DND-41 (cell line): ENCODE measurements at regions not wholly inside any gene's neighbourhood (a gene's known extent, or its start where the extent isn't known, plus 50 kb on each side); places are given as distances from the start of the nearest gene placed in this dataset.

Experiments used
- ATAC-seq: fragments of 200-7000 bp; cut with Tn5 transposase; 3 replicates; pipeline ENCODE4 v1.9.1; 2021; ENCODE audit warnings: low read depth; ENCODE audit not compliant: insufficient read depth
- DNase-seq: peaks from one replicate; pipeline ENCODE4 v3.0.0-alpha.2; 2020
- H2AFZ ChIP-seq: 2 replicates; pipeline ENCODE4 v1.6.0; 2012; ENCODE audit warnings: low read depth, low read length
- H3K27ac ChIP-seq: 2 replicates; pipeline ENCODE4 v1.5.1; 2012; ENCODE audit warnings: low read length, inconsistent platforms
- H3K27me3 ChIP-seq: fragments of 200-600 bp; sonication (generic); 2 replicates; pipeline ENCODE4 v1.6.0; 2012; ENCODE audit warnings: low read length, mild to moderate bottlenecking, inconsistent platforms; ENCODE audit not compliant: insufficient read depth, poor library complexity
- H3K36me3 ChIP-seq: 2 replicates; pipeline ENCODE4 v1.5.1; 2012; ENCODE audit warnings: low read length, inconsistent platforms; ENCODE audit not compliant: insufficient read depth
- H3K4me1 ChIP-seq: 2 replicates; pipeline ENCODE4 v1.5.1; 2012; ENCODE audit warnings: mild to moderate bottlenecking, low read length; ENCODE audit not compliant: insufficient read depth
- H3K4me2 ChIP-seq: 2 replicates; pipeline ENCODE4 v1.6.0; 2012; ENCODE audit warnings: mild to moderate bottlenecking, moderate library complexity, low read length, inconsistent platforms; ENCODE audit not compliant: insufficient read depth
- H3K4me3 ChIP-seq, 2 experiments: fragments of 200-600 bp in 1 of 2; shearing (Covaris generic) in 1 of 2; 2 replicates each; pipeline ENCODE4 v1.5.1; 2012 to 2016; ENCODE audit warnings: inconsistent platforms in 2 of 2, low read length in 2 of 2, mild to moderate bottlenecking in 2 of 2, low read depth in 1 of 2, moderate library complexity in 1 of 2
- H3K79me2 ChIP-seq: 2 replicates; pipeline ENCODE4 v1.6.0; 2012; ENCODE audit warnings: low read length, inconsistent platforms; ENCODE audit not compliant: insufficient read depth
- H3K9ac ChIP-seq: 2 replicates; pipeline ENCODE4 v1.6.0; 2012; ENCODE audit warnings: low read depth, mild to moderate bottlenecking, inconsistent platforms, low read length, moderate library complexity
- H3K9me3 ChIP-seq: 2 replicates; pipeline ENCODE4 v1.5.1; 2012; ENCODE audit warnings: low read length, moderate library complexity, mild to moderate bottlenecking, inconsistent platforms; ENCODE audit not compliant: insufficient read depth, severe bottlenecking
- H4K20me1 ChIP-seq: 2 replicates; pipeline ENCODE4 v1.6.0; 2012; ENCODE audit warnings: low read length; ENCODE audit not compliant: insufficient read depth
- EZH2 ChIP-seq: IDR thresholded peaks from 3 replicates; pipeline ENCODE4 v1.6.1; 2012; ENCODE audit warnings: borderline replicate concordance, low read depth, mild to moderate bottlenecking, moderate library complexity, low read length, inconsistent platforms; ENCODE audit not compliant: severe bottlenecking
- TF ChIP-seq, protein P1 (sequence below): IDR thresholded peaks from 2 replicates; pipeline ENCODE4 v1.5.1; 2012; ENCODE audit warnings: borderline replicate concordance, low read length, moderate library complexity, mild to moderate bottlenecking; ENCODE audit not compliant: poor library complexity, severe bottlenecking; ENCODE audit errors: extremely low read depth

DNA sequence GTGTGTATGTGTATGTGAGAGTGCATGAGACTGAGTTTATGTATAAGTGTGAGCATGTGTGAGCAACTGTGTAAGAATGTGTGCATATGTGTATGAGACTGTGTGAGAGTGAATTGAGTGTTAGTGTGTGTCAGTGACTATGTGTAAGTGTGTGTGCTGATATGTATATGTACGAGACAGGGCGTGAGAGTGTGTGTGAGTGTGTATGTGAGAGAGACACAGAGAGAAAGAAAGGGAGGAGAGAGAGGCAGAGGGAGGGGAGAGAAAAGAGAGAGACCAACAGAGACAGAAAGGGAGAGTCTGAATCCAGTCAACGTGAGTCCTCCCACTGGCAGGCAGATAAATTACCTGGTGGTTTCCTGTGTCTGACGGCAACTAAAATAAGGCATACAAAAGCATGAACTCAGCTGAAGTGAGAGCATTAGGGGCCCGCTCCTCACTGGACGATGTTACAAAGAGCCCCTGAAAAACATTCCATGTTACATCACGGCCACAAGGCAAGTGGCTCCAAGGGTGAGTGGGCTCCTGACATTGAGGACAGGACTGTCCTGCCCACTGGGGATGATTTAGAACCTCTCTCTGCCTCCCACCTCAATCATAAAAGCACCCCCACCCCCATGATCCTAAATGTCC lies 66.6 kb upstream of the TIAM1 start:
- Histone ChIP-seq H3K27ac (0 out of 2 replicates have a peak overlapping the region, but pooled peaks have one; percentile 6), H3K79me2 (no peaks in the 10 kb centered on the region), H3K9me3 (no peaks in the 10 kb centered on the region), H3K4me2 (no peak overlapping the region), H3K27me3 (no peaks in the 10 kb centered on the region), H3K4me3 (no peak overlapping the region), H3K36me3 (no peaks in the 10 kb centered on the region; the same call in 1 of the 2 replicates), H2AFZ (no peak overlapping the region), H4K20me1 (no peaks in the 10 kb centered on the region), H3K4me1 (peaks cover 3% of the 10 kb centered on the region; the same call in 1 of the 2 replicates), H3K9ac (no peak overlapping the region)
- peak; percentile 37; the same call in 1 of the 3 replicates for ATAC-seq
- TF ChIP-seq, protein P1, sequence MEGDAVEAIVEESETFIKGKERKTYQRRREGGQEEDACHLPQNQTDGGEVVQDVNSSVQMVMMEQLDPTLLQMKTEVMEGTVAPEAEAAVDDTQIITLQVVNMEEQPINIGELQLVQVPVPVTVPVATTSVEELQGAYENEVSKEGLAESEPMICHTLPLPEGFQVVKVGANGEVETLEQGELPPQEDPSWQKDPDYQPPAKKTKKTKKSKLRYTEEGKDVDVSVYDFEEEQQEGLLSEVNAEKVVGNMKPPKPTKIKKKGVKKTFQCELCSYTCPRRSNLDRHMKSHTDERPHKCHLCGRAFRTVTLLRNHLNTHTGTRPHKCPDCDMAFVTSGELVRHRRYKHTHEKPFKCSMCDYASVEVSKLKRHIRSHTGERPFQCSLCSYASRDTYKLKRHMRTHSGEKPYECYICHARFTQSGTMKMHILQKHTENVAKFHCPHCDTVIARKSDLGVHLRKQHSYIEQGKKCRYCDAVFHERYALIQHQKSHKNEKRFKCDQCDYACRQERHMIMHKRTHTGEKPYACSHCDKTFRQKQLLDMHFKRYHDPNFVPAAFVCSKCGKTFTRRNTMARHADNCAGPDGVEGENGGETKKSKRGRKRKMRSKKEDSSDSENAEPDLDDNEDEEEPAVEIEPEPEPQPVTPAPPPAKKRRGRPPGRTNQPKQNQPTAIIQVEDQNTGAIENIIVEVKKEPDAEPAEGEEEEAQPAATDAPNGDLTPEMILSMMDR, result no peak
- no peak for DNase-seq

DNA sequence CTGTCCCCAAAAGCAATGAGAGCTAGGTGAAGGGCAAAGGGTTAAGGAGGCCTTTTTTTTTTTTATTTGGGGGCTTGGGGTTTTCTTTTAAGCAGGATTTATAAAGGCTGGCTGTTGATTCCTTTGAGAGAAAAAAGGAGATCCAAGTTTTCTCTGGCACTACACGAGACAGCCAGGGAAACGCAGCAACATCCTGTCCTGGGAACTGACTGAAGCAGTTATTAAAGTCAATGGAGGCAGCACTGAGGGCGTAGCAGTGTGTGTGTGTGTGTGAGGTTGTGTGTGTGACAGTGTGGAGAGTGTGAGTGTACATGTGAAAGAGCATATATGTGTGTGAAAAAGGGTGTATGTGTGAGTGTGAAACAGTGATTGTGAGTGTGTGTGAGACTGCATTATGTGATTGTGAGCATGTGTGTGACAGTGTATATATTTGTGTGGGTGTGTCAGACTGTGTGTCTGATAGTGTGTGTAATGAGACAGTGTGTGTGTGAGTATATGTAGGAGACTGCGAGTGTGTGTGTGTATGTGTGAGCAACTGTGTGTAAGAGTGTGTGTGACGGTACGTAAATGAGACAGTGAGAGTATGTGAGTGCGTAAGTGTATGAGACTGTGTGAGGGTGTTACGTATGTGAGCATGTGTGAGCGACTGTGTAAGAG lies 65.9 kb upstream of the TIAM1 start:
- ATAC-seq, result peak; percentile 35; the same call in 1 of the 3 replicates
- no peak for TF ChIP-seq EZH2
- TF ChIP-seq, protein P1, result no peak
- H3K4me1 ChIP-seq, result peaks cover 3% of the 10 kb centered on the region; the same call in 1 of the 2 replicates
- H2AFZ ChIP-seq, result no peak overlapping the region
- H3K79me2 ChIP-seq, result no peaks in the 10 kb centered on the region
- H3K27me3 ChIP-seq, result no peaks in the 10 kb centered on the region
- no peaks in the 10 kb centered on the region; the same call in 1 of the 2 replicates for H3K36me3 ChIP-seq
- DNase-seq, result no peak
- H4K20me1 ChIP-seq, result no peaks in the 10 kb centered on the region
- no peak overlapping the region for H3K9ac ChIP-seq
- H3K4me2 ChIP-seq, result no peak overlapping the region
- no peaks in the 10 kb centered on the region for H3K9me3 ChIP-seq
- H3K4me3 ChIP-seq, result no peak overlapping the region
- peak overlapping the region; percentile 6; the same call in 1 of the 2 replicates for H3K27ac ChIP-seq

DNA sequence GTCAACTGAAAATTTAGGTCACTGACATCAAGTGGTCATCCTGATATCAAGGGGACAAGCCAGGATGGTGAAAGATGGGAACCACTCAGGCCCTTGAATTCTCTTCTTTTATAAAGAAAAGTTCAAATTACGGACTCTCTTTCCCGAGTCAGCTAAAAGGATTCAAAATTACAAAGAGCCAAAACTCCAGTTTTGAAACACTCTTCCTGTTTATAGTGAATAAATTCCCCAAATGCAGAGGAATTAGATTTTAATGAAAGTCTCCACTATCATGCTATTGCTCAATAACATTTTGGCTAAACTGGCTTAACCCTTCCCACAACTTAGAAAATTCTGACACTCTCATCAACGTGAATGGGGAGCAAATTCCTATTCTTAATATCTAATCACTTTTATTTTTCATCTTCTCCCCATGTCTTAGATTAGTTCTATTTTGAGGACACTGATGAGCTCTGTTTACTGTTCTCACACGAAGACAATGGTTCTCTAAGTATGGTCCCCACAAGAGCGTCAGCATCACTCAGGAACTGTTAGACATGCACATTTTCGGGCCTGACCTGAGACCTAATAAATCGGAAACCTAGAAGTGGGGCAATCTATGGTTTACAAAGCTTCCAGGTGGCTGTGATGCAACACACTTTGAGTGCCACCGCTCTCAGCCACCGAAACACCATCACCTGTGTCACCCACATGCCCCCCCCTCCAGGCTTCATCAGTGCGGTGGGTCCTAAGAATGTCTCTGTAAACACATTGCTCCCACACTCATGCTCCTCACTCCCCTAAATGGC lies 64.4 kb upstream of the TIAM1 start:
- H3K79me2 ChIP-seq, result no peaks in the 10 kb centered on the region
- H3K36me3 ChIP-seq, result no peaks in the 10 kb centered on the region; the same call in 1 of the 2 replicates
- H3K4me1 ChIP-seq, result peaks cover 3% of the 10 kb centered on the region; the same call in 1 of the 2 replicates
- H3K4me3 ChIP-seq, result no peak overlapping the region
- no peak for DNase-seq
- no peak overlapping the region for H3K27ac ChIP-seq
- no peak for ATAC-seq
- TF ChIP-seq, protein P1, result no peak
- no peak for TF ChIP-seq EZH2
- H4K20me1 ChIP-seq, result no peaks in the 10 kb centered on the region
- H3K9ac ChIP-seq, result no peak overlapping the region
- H3K4me2 ChIP-seq, result no peak overlapping the region
- no peaks in the 10 kb centered on the region for H3K9me3 ChIP-seq
- H2AFZ ChIP-seq, result no peak overlapping the region
- H3K27me3 ChIP-seq, result no peaks in the 10 kb centered on the region
